ENCODE measurements at regions not wholly inside any gene's neighbourhood (a gene's known extent, or its start where the extent isn't known, plus 50 kb on each side); places are given as distances from the start of the nearest gene placed in this dataset.
"Not testable (repeated sequence)": the region's sequence is repeated elsewhere in the genome, so short reads cannot be mapped to it uniquely, and the experiment has no call there.

DNA sequence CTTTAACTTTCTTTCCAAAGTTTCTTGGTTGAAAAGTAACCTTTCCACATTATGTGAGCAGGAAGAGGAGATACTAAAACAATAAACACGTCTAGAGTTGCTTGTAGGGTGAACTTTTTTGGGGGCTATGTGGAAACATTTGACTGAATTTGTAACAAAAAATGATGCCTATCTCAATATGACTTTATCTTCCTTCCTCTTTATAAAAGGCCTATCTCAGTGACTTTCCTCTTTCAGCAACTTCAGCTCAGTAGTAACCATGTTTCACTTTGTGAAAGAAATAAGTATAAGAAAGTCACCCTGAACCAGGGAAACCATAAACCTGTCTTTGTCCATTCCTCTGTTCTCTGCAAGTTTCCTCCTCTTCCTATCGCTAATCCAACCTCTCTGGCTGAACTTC is 124.7 kb upstream of the TMEM164 start:
- DNase-seq (ENCODE audit: low read depth in 2 of 2): no peak

DNA sequence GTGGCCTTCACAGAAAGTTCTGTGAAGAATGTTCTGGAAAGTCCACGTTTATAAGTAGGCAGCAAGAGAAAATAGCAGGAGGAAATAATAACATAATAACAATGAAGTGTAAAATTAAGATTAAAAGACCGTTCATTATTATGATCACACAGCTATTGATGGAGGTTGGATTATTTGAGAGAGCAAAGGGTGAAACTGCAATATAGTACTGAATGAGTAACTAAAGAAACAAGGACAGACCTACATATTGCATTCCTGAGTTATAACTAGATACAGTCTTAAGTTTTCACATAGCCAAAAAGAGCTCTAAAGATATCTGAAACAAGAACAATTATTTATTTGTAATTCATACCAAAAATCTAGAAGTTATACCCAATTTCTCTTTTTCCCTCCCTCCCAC is 122.9 kb upstream of the TMEM164 start:
- no peak for DNase-seq (ENCODE audit: low read depth in 2 of 2)

DNA sequence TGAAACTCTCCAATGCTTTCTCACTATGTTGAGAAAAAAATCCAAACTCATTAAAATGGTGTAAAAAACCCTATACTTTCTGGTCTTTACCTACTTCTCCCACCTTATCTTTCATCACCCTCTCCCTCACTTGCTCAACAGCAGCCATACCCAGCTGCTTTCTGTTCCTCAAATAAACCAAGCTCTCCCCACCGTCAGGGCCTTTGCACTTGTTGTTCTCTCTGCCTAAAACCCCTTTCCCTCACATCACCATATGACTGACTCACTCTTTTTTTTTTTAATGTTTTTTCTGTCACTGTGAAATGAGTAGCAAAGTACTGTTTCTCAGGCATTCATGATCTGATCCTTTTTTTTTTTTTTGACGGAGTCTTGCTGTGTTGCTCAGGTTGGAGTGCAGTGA is 122.3 kb upstream of the TMEM164 start:
- DNase-seq (ENCODE audit: low read depth in 2 of 2): no peak

DNA sequence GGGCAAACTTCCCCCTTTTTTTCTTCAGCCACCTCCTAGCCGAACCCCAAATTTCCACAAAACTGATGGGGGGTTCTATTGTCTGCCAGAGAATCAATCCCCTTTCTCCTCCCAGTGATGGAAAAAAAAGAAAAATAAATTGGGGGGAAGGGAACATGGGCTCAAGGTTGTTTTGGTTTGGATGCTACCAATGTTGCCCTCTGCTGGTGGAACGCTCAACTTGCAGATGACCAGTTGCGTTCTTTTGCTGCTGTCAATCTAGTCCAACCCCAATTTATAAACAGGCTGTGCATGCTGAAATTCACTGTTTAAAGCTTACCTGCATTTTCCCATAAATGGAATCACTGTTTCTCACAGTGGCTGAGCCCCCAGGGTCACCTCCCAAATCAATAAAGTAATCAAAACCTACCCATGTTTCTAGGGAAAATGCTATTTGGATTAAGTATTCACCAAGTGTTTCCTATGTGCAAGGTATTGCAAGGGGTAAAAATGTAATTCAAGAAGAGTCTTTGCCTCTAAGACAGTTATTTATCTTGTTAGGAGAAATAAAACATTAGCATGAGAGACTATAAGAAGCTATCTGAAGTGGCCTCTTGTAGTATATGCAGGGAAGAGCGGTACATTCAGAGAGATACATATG is 116.7 kb upstream of the TMEM164 start:
- DNase-seq (ENCODE audit: low read depth in 2 of 2): no peak

DNA sequence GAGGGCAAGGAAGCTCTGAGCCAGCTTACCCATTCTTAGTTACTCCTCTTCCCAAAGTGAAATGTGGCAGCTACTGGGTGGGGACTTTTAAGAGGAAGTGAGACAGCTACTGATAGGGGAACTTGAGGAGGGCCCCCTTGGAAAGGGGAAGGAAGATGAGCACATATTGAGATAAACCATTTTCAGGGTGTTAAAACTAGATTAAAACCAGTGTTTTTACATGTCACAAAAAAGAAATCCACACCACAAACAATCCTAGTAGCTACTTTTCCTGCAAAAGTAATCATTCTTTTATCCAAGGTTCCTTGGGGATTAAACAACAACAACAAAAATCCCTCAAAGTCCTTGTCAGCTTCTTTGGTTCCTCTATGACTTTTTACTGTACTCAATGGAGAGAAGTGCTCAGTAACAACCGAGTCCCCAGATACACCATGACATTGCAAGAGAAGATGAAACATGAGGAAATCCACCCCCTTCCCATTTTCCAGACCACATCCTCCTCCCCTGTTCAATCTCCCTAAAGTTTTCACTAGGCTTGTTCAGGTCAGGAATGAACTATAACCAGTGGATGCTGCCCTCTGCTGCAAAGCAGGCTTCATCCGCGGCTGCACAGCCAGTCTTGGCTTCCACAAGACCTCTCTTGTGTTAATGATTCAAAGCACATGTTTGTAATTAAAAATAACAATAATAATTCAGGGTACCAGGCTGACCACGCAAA is 113.5 kb upstream of the TMEM164 start:
- no peak for DNase-seq (ENCODE audit: low read depth in 2 of 2)

DNA sequence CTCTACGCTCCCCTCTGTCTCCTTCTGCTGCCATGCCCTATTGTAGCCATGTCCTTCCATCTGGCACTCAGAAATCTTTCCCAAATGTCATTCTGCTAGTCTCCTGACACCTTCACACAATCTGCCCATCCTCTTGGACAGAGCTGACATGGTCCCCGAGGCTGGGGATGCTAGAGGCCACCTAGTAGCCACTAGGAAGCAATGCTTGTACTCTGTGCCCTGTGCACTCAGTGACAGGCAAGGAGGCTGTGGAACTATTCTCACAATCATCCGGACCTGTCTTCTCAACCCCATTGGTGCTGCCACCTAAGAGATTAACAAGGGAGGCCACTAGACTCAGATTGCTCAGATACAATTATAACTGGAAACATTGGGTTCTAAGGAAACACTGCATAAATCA is 112.6 kb upstream of the TMEM164 start:
- no peak for DNase-seq (ENCODE audit: low read depth in 2 of 2)

DNA sequence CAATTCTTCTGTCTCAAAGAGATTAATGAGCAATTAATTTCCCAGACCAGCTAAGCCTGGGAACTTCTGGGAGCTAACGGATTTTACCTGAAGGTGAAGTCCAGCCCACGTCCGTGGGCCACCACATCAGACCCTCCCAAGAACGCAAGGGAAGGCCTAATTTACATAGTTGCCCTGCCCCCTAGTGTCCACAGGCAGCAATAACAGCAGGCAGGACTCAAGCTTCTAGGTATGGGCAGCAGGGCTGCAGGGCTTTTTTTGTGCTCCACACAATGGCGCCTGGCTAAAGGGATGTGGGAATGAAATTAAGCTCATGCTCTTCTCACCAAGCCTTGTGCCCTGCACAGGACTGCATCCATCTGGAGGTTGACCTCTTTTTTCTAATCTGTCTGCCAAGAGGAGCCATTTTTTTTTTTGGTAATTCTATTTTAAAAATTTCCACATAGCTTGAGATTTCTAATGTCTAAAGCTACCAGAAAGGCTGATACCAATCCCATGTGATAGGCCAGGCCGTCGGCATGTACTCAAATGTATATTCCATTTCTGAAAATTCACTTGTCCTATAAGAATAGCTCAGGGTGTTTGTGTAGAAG is 111.9 kb upstream of the TMEM164 start:
- DNase-seq (ENCODE audit: low read depth in 2 of 2): peak; percentile 8 to 17

DNA sequence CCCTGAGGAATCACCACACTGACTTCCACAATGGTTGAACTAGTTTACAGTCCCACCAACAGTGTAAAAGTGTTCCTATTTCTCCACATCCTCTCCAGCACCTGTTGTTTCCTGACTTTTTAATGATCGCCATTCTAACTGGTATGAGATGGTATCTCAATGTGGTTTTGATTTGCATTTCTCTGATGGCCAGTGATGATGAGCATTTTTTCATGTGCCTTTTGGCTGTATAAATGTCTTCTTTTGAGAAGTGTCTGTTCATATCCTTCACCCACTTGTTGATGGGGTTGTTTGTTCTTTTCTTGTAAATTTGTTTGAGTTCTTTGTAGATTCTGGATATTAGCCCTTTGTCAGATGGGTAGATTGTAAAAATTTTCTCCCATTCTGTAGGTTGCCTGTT is 106.9 kb upstream of the TMEM164 start:
- DNase-seq (ENCODE audit: low read depth in 2 of 2): not testable (repeated sequence)

DNA sequence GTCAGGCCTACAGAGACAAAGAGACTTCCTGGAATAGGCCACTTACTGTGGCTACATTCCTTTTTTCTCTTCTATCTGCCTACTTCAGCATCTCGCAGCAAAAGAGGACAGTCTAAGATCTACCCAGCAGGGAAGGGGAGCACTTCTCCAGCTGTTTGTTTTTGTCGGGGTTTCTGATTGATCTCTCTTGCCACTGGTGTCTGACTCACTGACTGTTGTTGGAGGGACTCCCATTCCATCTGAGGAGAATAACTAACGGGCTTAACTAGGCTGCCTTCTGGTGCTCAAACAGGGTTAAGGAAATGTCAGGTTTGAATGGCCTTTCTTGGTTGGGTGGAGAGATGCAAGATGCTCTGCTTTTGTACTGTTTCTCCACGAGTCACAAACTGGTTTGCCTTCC is 100.2 kb upstream of the TMEM164 start:
- DNase-seq (ENCODE audit: low read depth in 2 of 2): no peak

DNA sequence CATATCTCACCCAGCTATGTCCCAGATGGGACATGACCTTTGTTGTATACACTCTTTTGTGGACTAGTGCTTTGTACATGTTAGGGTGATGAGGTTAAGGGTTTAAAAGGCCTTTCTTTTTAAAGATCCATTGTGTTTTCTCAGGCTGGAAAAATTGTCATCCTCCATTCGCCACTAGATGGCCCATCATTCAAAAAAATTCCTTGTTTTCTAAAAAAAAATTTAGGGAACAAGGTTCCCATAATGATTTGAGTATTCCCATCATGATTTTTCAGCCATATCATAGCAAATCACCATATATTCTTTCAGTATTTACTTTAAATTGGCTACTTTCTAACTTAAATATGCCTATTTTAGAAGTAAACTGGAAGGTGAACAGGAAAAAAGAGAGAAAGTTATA is 91.9 kb upstream of the TMEM164 start:
- DNase-seq (ENCODE audit: low read depth in 2 of 2): no peak

DNA sequence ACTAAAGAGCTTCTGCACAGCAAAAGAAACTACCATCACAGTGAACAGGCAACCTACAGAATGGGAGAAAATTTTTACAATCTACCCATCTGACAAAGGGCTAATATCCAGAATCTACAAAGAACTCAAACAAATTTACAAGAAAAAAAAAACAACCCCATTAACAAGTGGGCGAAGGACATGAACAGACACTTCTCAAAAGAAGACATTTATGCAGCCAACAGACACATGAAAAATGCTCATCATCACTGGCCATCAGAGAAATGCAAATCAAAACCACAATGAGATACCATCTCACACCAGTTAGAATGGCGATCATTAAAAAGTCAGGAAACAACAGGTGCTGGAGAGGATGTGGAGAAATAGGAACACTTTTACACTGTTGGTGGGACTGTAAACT is 89.9 kb upstream of the TMEM164 start:
- not testable (repeated sequence) for DNase-seq (ENCODE audit: low read depth in 2 of 2)

DNA sequence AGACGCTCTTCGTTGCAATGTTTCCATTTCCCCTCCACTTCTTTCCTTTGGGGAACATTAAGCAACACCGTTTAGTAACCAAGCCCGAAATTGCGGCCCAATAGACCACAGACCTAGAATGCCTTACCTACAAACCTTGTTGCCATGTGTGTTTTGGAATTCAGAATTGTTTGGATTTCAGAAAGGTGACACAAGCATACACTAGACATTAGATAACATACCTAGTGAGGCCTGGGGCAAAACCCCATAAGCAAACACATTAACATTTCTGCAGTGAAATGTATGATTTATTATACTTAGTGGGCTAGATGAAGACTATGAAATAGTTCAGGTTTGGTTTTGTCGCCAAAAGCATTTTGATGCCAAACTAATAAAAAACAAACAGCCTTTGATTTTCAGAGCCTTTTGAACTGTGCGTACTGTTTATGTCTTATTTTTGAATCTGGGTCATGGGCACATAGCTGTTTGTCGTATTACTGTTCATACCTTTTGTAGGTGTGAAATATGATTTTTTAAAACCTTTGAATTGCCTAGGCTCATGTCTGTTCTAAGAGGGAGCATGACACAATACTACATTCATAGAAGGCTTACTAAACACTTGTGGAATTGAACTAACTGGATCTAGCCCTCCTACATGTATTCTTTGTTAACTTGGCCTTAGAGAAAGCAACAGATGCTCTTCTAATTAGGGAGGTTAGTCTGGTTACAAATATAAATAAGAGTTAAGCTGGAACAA is 88.6 kb upstream of the TMEM164 start:
- DNase-seq (ENCODE audit: low read depth in 2 of 2): no peak

DNA sequence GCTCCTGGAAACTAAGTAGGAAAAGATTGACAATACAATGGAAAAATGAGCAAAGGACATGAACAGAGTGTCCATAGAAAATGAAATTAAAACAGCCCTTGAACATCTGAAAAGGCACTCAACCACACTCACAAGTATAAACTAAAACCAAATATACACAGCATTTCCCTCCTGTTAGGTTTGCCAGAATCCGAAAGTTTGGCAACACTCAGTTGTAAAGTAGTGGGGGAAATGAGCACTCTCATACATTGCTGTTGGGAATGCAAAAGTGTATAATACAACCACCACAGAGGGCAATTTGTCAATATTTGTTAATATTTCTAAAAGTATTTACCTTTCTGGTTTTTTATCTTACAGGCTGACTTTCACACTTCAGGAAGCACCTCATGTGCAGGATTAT is 84.2 kb upstream of the TMEM164 start:
- no peak for DNase-seq (ENCODE audit: low read depth in 2 of 2)

DNA sequence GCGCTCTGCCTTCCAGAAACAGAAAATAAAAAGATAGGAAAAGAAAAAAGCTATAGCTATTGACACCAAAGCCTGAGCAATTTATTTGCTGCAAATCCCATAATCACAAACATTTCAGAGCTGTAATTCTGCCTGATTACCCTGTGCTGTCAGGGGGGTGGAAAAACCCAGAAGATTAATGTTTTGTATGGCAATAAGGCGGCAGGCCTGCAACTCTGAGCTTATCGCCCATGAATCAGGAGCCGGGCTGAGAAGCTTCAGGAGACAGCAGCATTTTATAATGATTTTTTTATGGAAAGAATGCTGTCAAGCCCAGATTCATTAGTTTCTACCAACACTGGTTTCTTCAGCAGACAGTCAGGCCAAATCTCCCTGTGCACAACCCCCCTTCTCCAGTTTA is 82.6 kb upstream of the TMEM164 start:
- no peak for DNase-seq (ENCODE audit: low read depth in 2 of 2)

DNA sequence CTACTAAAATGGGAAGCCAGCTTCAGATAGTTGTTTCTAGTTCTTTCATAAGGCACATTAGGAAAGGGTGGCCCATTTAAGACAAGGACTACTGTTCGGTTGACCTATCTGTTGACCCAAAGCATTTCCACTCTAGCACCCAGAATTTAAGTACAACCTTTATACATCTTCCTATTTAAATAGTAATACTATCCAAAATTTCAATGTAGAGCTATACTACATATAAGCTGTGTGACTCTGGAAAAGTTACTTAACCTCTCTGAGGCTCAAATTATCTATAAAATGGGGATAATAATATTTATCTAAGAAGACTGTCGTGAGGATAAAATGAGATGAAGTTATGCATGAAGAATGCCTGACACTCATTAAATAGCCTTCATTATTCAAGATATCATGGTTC is 82.0 kb upstream of the TMEM164 start:
- DNase-seq (ENCODE audit: low read depth in 2 of 2): no peak

DNA sequence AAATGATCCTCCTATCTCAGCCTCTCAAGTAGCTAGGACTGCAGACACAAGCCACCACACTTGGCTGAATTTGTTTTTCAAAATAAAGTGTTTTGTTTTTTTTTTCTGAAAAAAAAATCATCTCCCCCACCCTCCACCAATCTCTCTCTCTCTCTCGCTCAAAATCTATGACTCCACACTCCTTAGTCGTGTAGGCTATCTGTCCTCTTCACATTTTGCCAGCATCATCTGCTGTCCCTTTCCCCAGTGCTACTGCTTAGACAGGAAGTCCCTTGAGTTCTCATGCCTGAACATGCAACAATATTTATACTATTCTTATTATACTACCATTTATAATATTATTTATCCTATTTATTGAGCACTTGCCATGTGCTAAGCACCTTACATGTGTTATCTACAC is 80.7 kb upstream of the TMEM164 start:
- DNase-seq (ENCODE audit: low read depth in 2 of 2): no peak

DNA sequence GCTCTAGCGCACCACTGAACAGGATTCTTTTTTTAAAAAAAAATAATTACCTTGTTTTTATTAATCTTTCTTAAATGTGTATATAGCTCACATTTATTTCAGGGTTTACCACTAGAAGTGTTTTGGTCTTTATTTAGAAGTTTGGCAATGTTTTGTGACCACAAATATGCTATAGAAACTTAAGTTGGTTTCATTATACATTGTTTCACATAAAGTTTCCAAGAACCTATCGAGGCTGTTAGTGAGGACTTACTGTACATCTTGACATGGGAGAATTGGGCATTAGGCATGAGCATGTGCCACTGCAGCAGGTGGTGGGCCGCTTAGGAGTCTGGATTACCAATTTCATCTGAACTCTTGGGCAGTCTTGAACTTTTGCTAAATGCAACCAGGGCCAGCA is 77.9 kb upstream of the TMEM164 start:
- DNase-seq (ENCODE audit: low read depth in 2 of 2): not testable (repeated sequence)

DNA sequence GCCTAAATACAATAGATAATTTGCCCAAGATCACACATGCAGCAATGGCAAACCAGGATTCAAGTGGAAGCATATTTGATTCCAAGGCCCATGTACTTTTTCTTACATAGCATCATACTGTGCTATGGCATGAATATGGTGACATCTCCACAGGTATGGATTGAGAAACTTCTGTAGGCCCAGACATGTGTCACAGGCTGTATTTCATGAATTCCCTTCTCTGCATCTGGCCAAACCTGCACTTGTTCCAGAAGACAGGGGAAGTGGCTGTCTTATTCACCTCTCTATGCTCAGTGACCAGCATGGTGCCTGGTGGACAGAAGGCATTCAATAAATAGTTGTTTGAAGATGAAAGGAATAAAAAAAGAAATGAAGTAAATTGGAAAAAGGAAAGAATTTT is 77.3 kb upstream of the TMEM164 start:
- no peak for DNase-seq (ENCODE audit: low read depth in 2 of 2)

DNA sequence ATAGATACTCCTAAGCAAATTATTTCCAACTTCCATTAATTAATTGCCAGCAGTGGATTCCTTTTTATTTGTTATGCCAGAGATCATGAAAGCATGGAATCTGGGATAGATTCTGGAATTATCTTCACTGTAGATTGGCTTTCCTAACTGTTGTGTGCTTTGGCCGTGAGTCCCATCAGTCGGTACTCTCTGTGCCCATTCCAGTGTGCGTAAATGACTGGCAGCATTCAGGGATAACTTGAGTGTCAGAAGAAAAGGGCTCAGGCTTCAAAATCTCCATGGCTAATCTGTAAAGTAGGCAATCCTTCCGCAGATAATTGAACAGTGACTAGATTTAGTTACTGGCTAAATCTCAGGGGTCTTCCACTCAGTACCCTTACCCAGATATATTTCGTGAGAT is 76.8 kb upstream of the TMEM164 start:
- DNase-seq (ENCODE audit: low read depth in 2 of 2): no peak

DNA sequence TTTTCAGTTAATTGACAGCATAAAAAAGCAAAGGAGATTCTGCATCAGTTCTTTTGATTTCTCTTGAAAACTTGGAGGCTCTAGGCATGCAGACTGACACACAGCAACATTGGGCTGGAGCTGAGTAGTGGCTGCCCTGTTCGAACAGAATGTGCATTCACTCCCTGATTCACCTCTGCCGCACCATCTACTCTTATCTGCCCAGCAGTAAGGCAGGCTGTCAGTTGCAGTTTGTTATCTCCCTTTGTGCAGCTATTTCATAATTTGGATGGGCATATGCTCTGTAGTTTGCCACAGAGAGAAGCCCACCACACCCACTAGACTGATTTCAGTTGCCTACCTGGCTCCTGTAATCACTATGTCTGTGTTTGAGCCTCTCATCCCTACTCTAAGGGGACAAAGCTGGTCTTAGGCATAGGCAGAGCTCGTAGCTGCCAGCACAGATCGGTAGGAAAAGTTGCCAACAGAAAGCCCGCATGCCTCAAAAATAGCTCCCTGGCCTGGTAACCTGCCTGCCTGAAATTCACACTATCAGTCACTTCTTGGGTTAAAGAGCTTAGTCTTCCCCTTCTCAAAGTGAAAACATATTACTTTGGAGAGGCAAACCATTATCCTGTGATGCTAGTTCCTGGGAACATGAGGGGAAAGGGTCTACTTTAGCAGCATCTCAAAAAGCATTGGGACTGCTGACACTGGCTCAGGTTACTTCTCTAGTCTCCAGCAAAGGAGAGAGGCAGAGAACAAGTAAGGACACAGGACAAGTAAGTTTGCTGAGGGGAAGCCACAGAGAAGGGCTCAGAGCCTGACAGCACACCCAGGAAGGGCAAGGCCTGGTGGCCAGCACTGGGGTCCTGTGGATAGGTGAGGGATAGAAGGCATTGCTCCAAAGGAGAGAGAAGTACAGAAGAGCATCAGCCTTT is 75.9 kb upstream of the TMEM164 start:
- no peak for DNase-seq (ENCODE audit: low read depth in 2 of 2)

DNA sequence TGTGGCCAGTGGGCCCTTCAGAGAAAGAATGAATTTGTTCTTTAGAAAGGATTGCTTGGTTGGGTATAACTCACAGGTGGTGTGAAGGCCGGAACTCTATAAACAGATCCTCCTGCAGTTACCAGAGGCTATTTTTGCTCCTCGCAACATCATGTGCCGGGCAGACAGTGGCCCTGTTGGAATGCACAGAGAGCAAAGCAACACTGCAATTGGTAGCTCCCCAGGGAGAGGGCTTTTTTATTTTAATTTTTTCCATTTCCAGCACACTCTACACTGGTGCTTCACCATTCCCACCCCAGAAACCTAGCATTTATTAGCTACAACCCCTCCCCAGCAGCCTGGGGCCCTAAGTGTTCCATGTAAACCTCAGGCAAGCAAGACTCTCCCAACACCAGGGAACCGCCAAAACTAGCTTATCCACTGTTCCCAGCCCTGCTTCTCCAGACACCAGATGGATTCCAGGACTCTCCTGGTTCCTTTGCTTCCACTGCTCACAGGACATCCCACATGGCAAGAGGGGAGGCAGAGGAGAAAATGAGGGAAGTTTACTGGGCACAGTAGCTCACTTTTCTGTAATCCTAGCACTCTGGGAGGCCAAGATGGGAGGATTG is 75.1 kb upstream of the TMEM164 start:
- no peak for DNase-seq (ENCODE audit: low read depth in 2 of 2)
